ENCODE measurements at regions not wholly inside any gene's neighbourhood (a gene's known extent, or its start where the extent isn't known, plus 50 kb on each side); places are given as distances from the start of the nearest gene placed in this dataset.

DNA sequence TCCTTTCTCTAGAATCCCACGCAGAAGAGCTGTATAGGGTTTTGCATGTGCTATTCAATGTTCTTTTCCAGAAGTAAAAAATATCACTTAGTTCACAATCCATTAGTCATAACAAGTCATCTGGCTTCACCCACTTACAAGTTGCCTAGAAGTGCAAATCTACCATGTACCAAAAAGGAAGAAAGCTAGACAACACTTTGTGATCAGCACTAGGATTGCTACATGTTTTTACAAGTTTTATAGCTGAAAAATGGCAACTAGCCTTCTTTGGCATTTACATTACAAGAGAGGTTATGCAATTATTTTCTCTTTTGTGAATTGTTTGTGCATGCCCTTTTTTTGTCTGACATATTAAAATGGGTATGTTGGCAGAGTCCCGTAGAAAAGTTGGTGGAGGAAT is 85.6 kb upstream of the PTPRK start:
- H3K9me3 ChIP-seq (ENCODE audit: control insufficient read depth, insufficient read depth, low read depth, low read length), result no peaks in the 10 kb centered on the region
- no TSS peak for BruUV-seq (replicated peaks)
- ATAC-seq, result no peak
- ChIA-PET POLR2A (interaction anchor here (0.6 kb wide), 1 partner anchor 9 kb away, joined by 12 read pairs; no protein-coding TSS in a partner anchor), CTCF (no interaction called here)
- no peak overlapping the region for H3K27ac ChIP-seq (ENCODE audit: low read length)
- TF ChIP-seq POLR2AphosphoS5 (IDR thresholded peaks at IDR 0.05; ENCODE audit: low read depth, low read length) (no peak), TCF7L2 (IDR thresholded peaks at IDR 0.05; ENCODE audit: low read depth, low read length) (no peak), REST (IDR thresholded peaks at IDR 0.05; ENCODE audit: insufficient read depth in 1 of 2, low read depth in 2 of 2, low read length in 1 of 2) (no peak), SIN3A (IDR thresholded peaks at IDR 0.05; ENCODE audit: borderline replicate concordance, insufficient read depth, low read depth, low read length) (no peak)
- TF ChIP-seq, protein P1, sequence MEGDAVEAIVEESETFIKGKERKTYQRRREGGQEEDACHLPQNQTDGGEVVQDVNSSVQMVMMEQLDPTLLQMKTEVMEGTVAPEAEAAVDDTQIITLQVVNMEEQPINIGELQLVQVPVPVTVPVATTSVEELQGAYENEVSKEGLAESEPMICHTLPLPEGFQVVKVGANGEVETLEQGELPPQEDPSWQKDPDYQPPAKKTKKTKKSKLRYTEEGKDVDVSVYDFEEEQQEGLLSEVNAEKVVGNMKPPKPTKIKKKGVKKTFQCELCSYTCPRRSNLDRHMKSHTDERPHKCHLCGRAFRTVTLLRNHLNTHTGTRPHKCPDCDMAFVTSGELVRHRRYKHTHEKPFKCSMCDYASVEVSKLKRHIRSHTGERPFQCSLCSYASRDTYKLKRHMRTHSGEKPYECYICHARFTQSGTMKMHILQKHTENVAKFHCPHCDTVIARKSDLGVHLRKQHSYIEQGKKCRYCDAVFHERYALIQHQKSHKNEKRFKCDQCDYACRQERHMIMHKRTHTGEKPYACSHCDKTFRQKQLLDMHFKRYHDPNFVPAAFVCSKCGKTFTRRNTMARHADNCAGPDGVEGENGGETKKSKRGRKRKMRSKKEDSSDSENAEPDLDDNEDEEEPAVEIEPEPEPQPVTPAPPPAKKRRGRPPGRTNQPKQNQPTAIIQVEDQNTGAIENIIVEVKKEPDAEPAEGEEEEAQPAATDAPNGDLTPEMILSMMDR (IDR thresholded peaks at IDR 0.05), result no peak
- H3K36me3 ChIP-seq (ENCODE audit: control insufficient read depth, insufficient read depth, low read length), result no peaks in the 10 kb centered on the region
- H3K4me3 ChIP-seq (ENCODE audit: low read depth in 2 of 2, low read length in 2 of 2), result no peak overlapping the region
- H3K4me1 ChIP-seq (ENCODE audit: control insufficient read depth, insufficient read depth, low read length), result no peaks in the 10 kb centered on the region
- intact Hi-C loops (cut with micrococcal nuclease; ENCODE audit: unreplicated experiment) (no loop called here), in situ Hi-C loops (cut with HindIII; ENCODE audit: low pct_unique_long_range_greater_than_20kb, low sequenced_read_pairs) (no loop called here)
- no peak for DNase-seq (ENCODE audit: low read depth, low spot score)
- no peaks in the 10 kb centered on the region for H3K27me3 ChIP-seq (ENCODE audit: control insufficient read depth, insufficient read depth, low read length)

GRCh38 chr6:128601060-128601459 is 80.7 kb upstream of the PTPRK start:
- Histone ChIP-seq H3K27me3 (ENCODE audit: control insufficient read depth, insufficient read depth, low read length) (no peaks in the 10 kb centered on the region), H3K36me3 (ENCODE audit: control insufficient read depth, insufficient read depth, low read length) (no peaks in the 10 kb centered on the region), H3K4me3 (ENCODE audit: low read depth in 2 of 2, low read length in 2 of 2) (no peak overlapping the region), H3K27ac (ENCODE audit: low read length) (no peak overlapping the region), H3K4me1 (ENCODE audit: control insufficient read depth, insufficient read depth, low read length) (no peaks in the 10 kb centered on the region), H3K9me3 (ENCODE audit: control insufficient read depth, insufficient read depth, low read depth, low read length) (no peaks in the 10 kb centered on the region)
- ChIA-PET CTCF (no interaction called here), POLR2A (no interaction called here)
- no peak for ATAC-seq
- intact Hi-C loops (cut with micrococcal nuclease; ENCODE audit: unreplicated experiment) (no loop called here), in situ Hi-C loops (cut with HindIII; ENCODE audit: low pct_unique_long_range_greater_than_20kb, low sequenced_read_pairs) (no loop called here)
- no TSS peak for BruUV-seq (replicated peaks)
- TF ChIP-seq TCF7L2 (IDR thresholded peaks at IDR 0.05; ENCODE audit: low read depth, low read length) (no peak), REST (IDR thresholded peaks at IDR 0.05; ENCODE audit: insufficient read depth in 1 of 2, low read depth in 2 of 2, low read length in 1 of 2) (no peak), POLR2AphosphoS5 (IDR thresholded peaks at IDR 0.05; ENCODE audit: low read depth, low read length) (no peak), SIN3A (IDR thresholded peaks at IDR 0.05; ENCODE audit: borderline replicate concordance, insufficient read depth, low read depth, low read length) (no peak)
- TF ChIP-seq, protein P1 (IDR thresholded peaks at IDR 0.05), result no peak
- no peak for DNase-seq (ENCODE audit: low read depth, low spot score)

All from Panc1 (cell line).